Upper lobe of left lung (tissue), 6 donors: ENCODE measurements at regions not wholly inside any gene's neighbourhood (a gene's known extent, or its start where the extent isn't known, plus 50 kb on each side); places are given as distances from the start of the nearest gene placed in this dataset.

Experiments
- ATAC-seq, 2 donors: fragments of 200-7000 bp; cut with Tn5 transposase; one replicate each; pipeline ENCODE4 v1.9.1; 2022; ENCODE audit warnings: mild to moderate bottlenecking in 2 of 2, moderate library complexity in 2 of 2; ENCODE audit not compliant: low FRiP score in 2 of 2
- DNase-seq, 2 donors: peaks; one replicate each; pipeline ENCODE4 v3.0.0-alpha.2; 2019 to 2020
- H3K27ac ChIP-seq, 4 donors: fragments of 200-600 bp; sonication (generic); one replicate each; pipeline ENCODE4 v1.5.1; 2016 to 2019
- H3K27me3 ChIP-seq, 4 donors: fragments of 200-600 bp; sonication (generic); one replicate each; pipeline ENCODE4 v1.5.1; 2017 to 2019
- H3K36me3 ChIP-seq, 4 donors: fragments of 200-600 bp; sonication (generic); one replicate each; pipeline ENCODE4 v1.5.1; 2016 to 2019
- H3K4me1 ChIP-seq, 4 donors: fragments of 200-600 bp; sonication (generic); one replicate each; pipeline ENCODE4 v1.5.1; 2018 to 2019
- H3K4me3 ChIP-seq, 4 donors: fragments of 200-600 bp; sonication (generic); one replicate each; pipeline ENCODE4 v1.5.1; 2017 to 2019; ENCODE audit warnings: mild to moderate bottlenecking in 2 of 4, moderate library complexity in 1 of 4
- H3K9me3 ChIP-seq, 4 donors: fragments of 200-600 bp; sonication (generic); one replicate each; pipeline ENCODE4 v1.5.1; 2018 to 2019
- CTCF ChIP-seq, 6 experiments: fragments of 450-650 bp in 4 of 6; fragments of 200-600 bp in 2 of 6; sonication (generic) in 2 of 6; IDR thresholded peaks; one replicate each; pipeline ENCODE4 v1.5.1; 2016 to 2019; ENCODE audit warnings: antibody characterized with exemption in 6 of 6
- EP300 ChIP-seq, 4 donors: sonication (generic); formaldehyde crosslinking; IDR thresholded peaks; one replicate each; pipeline ENCODE4 v1.5.1; 2017; ENCODE audit warnings: antibody characterized with exemption in 4 of 4, control low read depth in 2 of 4
- POLR2A ChIP-seq, 4 donors: fragments of 450-650 bp; IDR thresholded peaks; one replicate each; pipeline ENCODE4 v1.5.1; 2016 to 2017; ENCODE audit warnings: antibody characterized with exemption in 4 of 4, mild to moderate bottlenecking in 2 of 4
- POLR2AphosphoS5 ChIP-seq, 2 donors: sonication (generic); formaldehyde crosslinking; IDR thresholded peaks; one replicate each; pipeline ENCODE4 v1.5.1; 2017; ENCODE audit warnings: antibody characterized with exemption in 2 of 2
- WGBS, 2 donors: methylation state at CpG; one replicate each; pipeline ENCODE4 v1.1.5; 2017 to 2018; 5-methylcytosine and 5-hydroxymethylcytosine counted together
- donor health status: DM: no; HTN: no; CAD: no; lungs with moderate emphysema.
- donor health status: DM: no; HTN: yes; CAD: no; lungs with severe emphysema.

GRCh38 chr7:54337466-54337865 is 204.7 kb upstream of the VSTM2A start:
- TF ChIP-seq POLR2AphosphoS5 (IDR thresholded peaks at IDR 0.05): no peak
- TF ChIP-seq POLR2A (IDR thresholded peaks at IDR 0.05): no peak
- TF ChIP-seq EP300 (IDR thresholded peaks at IDR 0.05): no peak
- TF ChIP-seq CTCF (IDR thresholded peaks at IDR 0.05): no peak
- H3K9me3 ChIP-seq: no peaks in the 10 kb centered on the region
- no peaks in the 10 kb centered on the region for H3K4me1 ChIP-seq
- H3K27me3 ChIP-seq: no peaks in the 10 kb centered on the region
- H3K4me3 ChIP-seq: no peak overlapping the region
- DNase-seq (no peak), ATAC-seq (no peak)
- H3K36me3 ChIP-seq: no peaks in the 10 kb centered on the region
- WGBS, 2 donors: 70 to 82% methylated on average over 2 of the region's 2 CpGs
- no peak overlapping the region for H3K27ac ChIP-seq

- ATAC-seq: no peak
- H3K4me3 ChIP-seq: no peak overlapping the region
- H3K27me3 ChIP-seq: no peaks in the 10 kb centered on the region
- DNase-seq: no peak
- H3K27ac ChIP-seq: no peak overlapping the region
- no peaks in the 10 kb centered on the region for H3K9me3 ChIP-seq
- TF ChIP-seq POLR2A (IDR thresholded peaks at IDR 0.05): no peak
- no peak for TF ChIP-seq CTCF (IDR thresholded peaks at IDR 0.05)
- TF ChIP-seq EP300 (IDR thresholded peaks at IDR 0.05): no peak
- TF ChIP-seq POLR2AphosphoS5 (IDR thresholded peaks at IDR 0.05): no peak
- 86% methylated on average over 3 of the region's 3 CpGs for WGBS, 2 donors
- no peaks in the 10 kb centered on the region for H3K4me1 ChIP-seq
- no peaks in the 10 kb centered on the region for H3K36me3 ChIP-seq
These were observed 203.9 kb upstream of the VSTM2A start for GRCh38 chr7:54338319-54338718.

GRCh38 chr7:54339073-54339472 is 203.1 kb upstream of the VSTM2A start:
- TF ChIP-seq POLR2A (IDR thresholded peaks at IDR 0.05) (no peak), POLR2AphosphoS5 (IDR thresholded peaks at IDR 0.05) (peak; percentile 16), EP300 (IDR thresholded peaks at IDR 0.05) (no peak), CTCF (IDR thresholded peaks at IDR 0.05) (no peak)
- ATAC-seq (peak; percentile 40 to 93), DNase-seq (no peak)
- Histone ChIP-seq H3K4me3 (no peak overlapping the region), H3K36me3 (no peaks in the 10 kb centered on the region), H3K27ac (no peak overlapping the region), H3K4me1 (no peaks in the 10 kb centered on the region), H3K9me3 (no peaks in the 10 kb centered on the region), H3K27me3 (no peaks in the 10 kb centered on the region)
- WGBS, 2 donors: 44 to 62% methylated on average over 4 of the region's 4 CpGs

GRCh38 chr7:54342458-54342857 is 199.7 kb upstream of the VSTM2A start:
- no peaks in the 10 kb centered on the region for H3K9me3 ChIP-seq
- no peaks in the 10 kb centered on the region for H3K4me1 ChIP-seq
- no peaks in the 10 kb centered on the region for H3K36me3 ChIP-seq
- DNase-seq (no peak), ATAC-seq (no peak)
- no peaks in the 10 kb centered on the region for H3K27me3 ChIP-seq
- no peak for TF ChIP-seq POLR2A (IDR thresholded peaks at IDR 0.05)
- TF ChIP-seq POLR2AphosphoS5 (IDR thresholded peaks at IDR 0.05): no peak
- TF ChIP-seq EP300 (IDR thresholded peaks at IDR 0.05): no peak
- no peak for TF ChIP-seq CTCF (IDR thresholded peaks at IDR 0.05)
- H3K27ac ChIP-seq: no peak overlapping the region
- no peak overlapping the region for H3K4me3 ChIP-seq

GRCh38 chr7:54343511-54343910 is 198.7 kb upstream of the VSTM2A start:
- 91 to 95% methylated on average over 9 of the region's 9 CpGs for WGBS, 2 donors
- no peaks in the 10 kb centered on the region for H3K27me3 ChIP-seq
- TF ChIP-seq EP300 (IDR thresholded peaks at IDR 0.05): no peak
- no peak for TF ChIP-seq POLR2AphosphoS5 (IDR thresholded peaks at IDR 0.05)
- TF ChIP-seq POLR2A (IDR thresholded peaks at IDR 0.05): no peak
- no peak for TF ChIP-seq CTCF (IDR thresholded peaks at IDR 0.05)
- H3K27ac ChIP-seq: no peak overlapping the region
- ATAC-seq (no peak), DNase-seq (no peak)
- H3K4me3 ChIP-seq: no peak overlapping the region
- H3K4me1 ChIP-seq: no peaks in the 10 kb centered on the region
- H3K9me3 ChIP-seq: no peaks in the 10 kb centered on the region
- H3K36me3 ChIP-seq: no peaks in the 10 kb centered on the region
